Tibial nerve (tissue), 4 donors: ENCODE measurements at regions not wholly inside any gene's neighbourhood (a gene's known extent, or its start where the extent isn't known, plus 50 kb on each side); places are given as distances from the start of the nearest gene placed in this dataset.

ENCODE experiments used
- EP300 ChIP-seq, 2 donors: sonication (generic); formaldehyde crosslinking; IDR thresholded peaks; one replicate each; pipeline ENCODE4 v1.6.1; 2017; ENCODE audit warnings: antibody characterized with exemption in 2 of 2, mild to moderate bottlenecking in 1 of 2
- POLR2A ChIP-seq, 2 donors: fragments of 450-650 bp; IDR thresholded peaks; one replicate each; pipeline ENCODE4 v1.6.1; 2017; ENCODE audit warnings: antibody characterized with exemption in 2 of 2, mild to moderate bottlenecking in 2 of 2, moderate library complexity in 2 of 2
- TF ChIP-seq, protein P1 (sequence below), 5 experiments: fragments of 200-600 bp in 3 of 5; fragments of 450-650 bp in 2 of 5; sonication (generic) in 3 of 5; IDR thresholded peaks; one replicate each; pipeline ENCODE4 v1.5.1; 2016 to 2019; ENCODE audit warnings: antibody characterized with exemption in 5 of 5, mild to moderate bottlenecking in 3 of 5, moderate library complexity in 2 of 5

GRCh38 chr11:10920205-10920604 lies 62.4 kb upstream of the ZBED5 start:
- TF ChIP-seq POLR2A (IDR thresholded peaks at IDR 0.05) (no peak), EP300 (IDR thresholded peaks at IDR 0.05) (no peak)
- TF ChIP-seq, protein P1, sequence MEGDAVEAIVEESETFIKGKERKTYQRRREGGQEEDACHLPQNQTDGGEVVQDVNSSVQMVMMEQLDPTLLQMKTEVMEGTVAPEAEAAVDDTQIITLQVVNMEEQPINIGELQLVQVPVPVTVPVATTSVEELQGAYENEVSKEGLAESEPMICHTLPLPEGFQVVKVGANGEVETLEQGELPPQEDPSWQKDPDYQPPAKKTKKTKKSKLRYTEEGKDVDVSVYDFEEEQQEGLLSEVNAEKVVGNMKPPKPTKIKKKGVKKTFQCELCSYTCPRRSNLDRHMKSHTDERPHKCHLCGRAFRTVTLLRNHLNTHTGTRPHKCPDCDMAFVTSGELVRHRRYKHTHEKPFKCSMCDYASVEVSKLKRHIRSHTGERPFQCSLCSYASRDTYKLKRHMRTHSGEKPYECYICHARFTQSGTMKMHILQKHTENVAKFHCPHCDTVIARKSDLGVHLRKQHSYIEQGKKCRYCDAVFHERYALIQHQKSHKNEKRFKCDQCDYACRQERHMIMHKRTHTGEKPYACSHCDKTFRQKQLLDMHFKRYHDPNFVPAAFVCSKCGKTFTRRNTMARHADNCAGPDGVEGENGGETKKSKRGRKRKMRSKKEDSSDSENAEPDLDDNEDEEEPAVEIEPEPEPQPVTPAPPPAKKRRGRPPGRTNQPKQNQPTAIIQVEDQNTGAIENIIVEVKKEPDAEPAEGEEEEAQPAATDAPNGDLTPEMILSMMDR (IDR thresholded peaks at IDR 0.05), result no peak
